ENCODE measurements at regions not wholly inside any gene's neighbourhood (a gene's known extent, or its start where the extent isn't known, plus 50 kb on each side); places are given as distances from the start of the nearest gene placed in this dataset.

- ATAC-seq (no peak), DNase-seq (no peak)
- H3K27me3 ChIP-seq (ENCODE audit: low read depth) = peaks cover 5% of the 10 kb centered on the region
- no peak overlapping the region for H3K4me3 ChIP-seq
- H3K36me3 ChIP-seq = no peaks in the 10 kb centered on the region
- no peak overlapping the region for H3K27ac ChIP-seq
- H3K4me1 ChIP-seq = no peaks in the 10 kb centered on the region
- intact Hi-C loops (cut with DNase I) = no loop called here
- no peak for TF ChIP-seq CTCF (IDR thresholded peaks at IDR 0.05)
- H3K9me3 ChIP-seq = no peaks in the 10 kb centered on the region
These were observed 390.9 kb downstream of the GATA3 start for GRCh38 chr10:8445353-8445752.

GRCh38 chr10:8449909-8450308 lies 395.4 kb downstream of the GATA3 start:
- TF ChIP-seq CTCF (IDR thresholded peaks at IDR 0.05) = no peak
- Histone ChIP-seq H3K36me3 (no peaks in the 10 kb centered on the region), H3K4me3 (no peak overlapping the region), H3K27ac (no peak overlapping the region), H3K4me1 (peaks cover under 1% of the 10 kb centered on the region), H3K27me3 (ENCODE audit: low read depth) (peaks cover 5% of the 10 kb centered on the region), H3K9me3 (no peaks in the 10 kb centered on the region)
- intact Hi-C loops (cut with DNase I) = no loop called here
- DNase-seq (no peak), ATAC-seq (no peak)

DNA sequence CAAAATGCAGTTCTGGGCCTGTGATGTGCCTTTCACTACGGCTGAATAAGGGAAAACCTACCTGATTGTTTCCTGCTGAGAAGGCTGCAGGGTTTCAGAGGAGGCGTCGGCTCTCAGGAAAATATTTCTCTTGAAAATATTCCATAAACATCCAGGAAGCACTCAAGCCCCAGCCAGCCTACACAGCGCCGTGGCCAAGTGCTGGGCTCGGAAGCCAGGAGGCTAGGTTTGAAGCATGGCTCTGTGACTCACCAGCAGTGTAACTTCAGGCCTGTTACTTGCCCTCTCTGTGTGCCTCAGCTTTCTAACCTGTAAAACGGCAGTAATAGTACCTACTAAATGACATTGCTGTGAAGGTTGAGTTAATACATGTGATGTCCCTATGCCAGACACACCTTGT lies 399.1 kb downstream of the GATA3 start:
- no peak for TF ChIP-seq CTCF (IDR thresholded peaks at IDR 0.05)
- Histone ChIP-seq H3K27me3 (ENCODE audit: low read depth) (no peaks in the 10 kb centered on the region), H3K27ac (no peak overlapping the region), H3K4me1 (peaks cover 5% of the 10 kb centered on the region), H3K4me3 (no peak overlapping the region), H3K36me3 (no peaks in the 10 kb centered on the region), H3K9me3 (peaks cover 9% of the 10 kb centered on the region)
- ATAC-seq = peak; percentile 70 to 85
- DNase-seq = peak; percentile 55
- intact Hi-C loops (cut with DNase I) = no loop called here

- Histone ChIP-seq H3K27ac (no peak overlapping the region), H3K9me3 (peaks cover 9% of the 10 kb centered on the region), H3K4me3 (no peak overlapping the region), H3K36me3 (no peaks in the 10 kb centered on the region), H3K27me3 (ENCODE audit: low read depth) (no peaks in the 10 kb centered on the region), H3K4me1 (peaks cover 5% of the 10 kb centered on the region)
- DNase-seq (no peak), ATAC-seq (no peak)
- no peak for TF ChIP-seq CTCF (IDR thresholded peaks at IDR 0.05)
- intact Hi-C loops (cut with DNase I) = no loop called here
These were observed 399.9 kb downstream of the GATA3 start for GRCh38 chr10:8454357-8454756.

- Histone ChIP-seq H3K27me3 (ENCODE audit: low read depth) (no peaks in the 10 kb centered on the region), H3K4me1 (peaks cover 5% of the 10 kb centered on the region), H3K36me3 (no peaks in the 10 kb centered on the region), H3K27ac (no peak overlapping the region), H3K9me3 (peaks cover 9% of the 10 kb centered on the region), H3K4me3 (no peak overlapping the region)
- no peak for DNase-seq
- no peak for TF ChIP-seq CTCF (IDR thresholded peaks at IDR 0.05)
- intact Hi-C loops (cut with DNase I) = no loop called here
- no peak for ATAC-seq
These were observed 400.7 kb downstream of the GATA3 start for GRCh38 chr10:8455181-8455580.

- Histone ChIP-seq H3K27ac (no peak overlapping the region), H3K4me1 (peaks cover 5% of the 10 kb centered on the region), H3K36me3 (no peaks in the 10 kb centered on the region), H3K4me3 (no peak overlapping the region), H3K27me3 (ENCODE audit: low read depth) (no peaks in the 10 kb centered on the region), H3K9me3 (peaks cover 9% of the 10 kb centered on the region)
- intact Hi-C loops (cut with DNase I) = no loop called here
- ATAC-seq (no peak), DNase-seq (no peak)
- no peak for TF ChIP-seq CTCF (IDR thresholded peaks at IDR 0.05)
These were observed 401.9 kb downstream of the GATA3 start for GRCh38 chr10:8456386-8456785.
